Hepatic stellate cell (primary cell): ENCODE measurements at regions not wholly inside any gene's neighbourhood (a gene's known extent, or its start where the extent isn't known, plus 50 kb on each side); places are given as distances from the start of the nearest gene placed in this dataset.
"Not testable (repeated sequence)": the region's sequence is repeated elsewhere in the genome, so short reads cannot be mapped to it uniquely, and the experiment has no call there.

Experiments
- DNase-seq: peaks from one replicate; pipeline ENCODE4 v3.0.0; 2011; ENCODE audit warnings: low spot score

- DNase-seq, result no peak
Measured at GRCh38 chr13:110044551-110045111, 258.2 kb upstream of the IRS2 start.

DNA sequence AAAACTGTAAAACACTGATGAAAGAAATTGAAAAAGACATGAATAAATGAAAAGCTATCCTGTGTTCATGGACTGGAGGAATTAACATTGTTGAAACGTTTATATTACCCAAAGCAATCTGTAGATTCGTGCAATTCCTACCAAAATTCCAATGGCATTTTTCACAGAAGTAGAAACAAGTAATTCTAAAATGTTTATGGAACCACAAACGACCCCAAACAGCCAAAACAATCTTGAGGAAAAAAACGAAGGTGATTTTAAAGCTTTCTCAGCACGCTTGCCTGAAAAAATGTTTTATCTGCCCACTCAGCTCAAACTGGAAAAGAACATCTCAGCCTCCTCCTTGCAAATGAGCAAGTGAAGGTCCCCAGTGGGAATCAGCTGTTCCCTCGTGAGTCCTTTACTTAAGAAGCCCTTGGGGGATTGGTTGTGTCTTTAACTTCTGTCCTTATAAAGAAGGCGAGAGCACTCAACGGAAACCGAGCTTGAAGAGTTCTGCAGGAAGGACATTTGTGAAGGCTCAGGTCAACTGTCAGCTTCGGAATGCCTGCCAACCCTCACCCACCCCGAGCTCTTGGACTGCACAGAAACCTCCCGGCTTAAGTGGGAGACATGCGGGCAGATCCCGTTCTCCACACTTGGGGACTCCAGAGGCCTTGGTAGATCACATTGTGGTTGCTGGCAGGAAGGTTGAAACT lies 256.0 kb upstream of the IRS2 start:
- peak; percentile 25 for DNase-seq

DNA sequence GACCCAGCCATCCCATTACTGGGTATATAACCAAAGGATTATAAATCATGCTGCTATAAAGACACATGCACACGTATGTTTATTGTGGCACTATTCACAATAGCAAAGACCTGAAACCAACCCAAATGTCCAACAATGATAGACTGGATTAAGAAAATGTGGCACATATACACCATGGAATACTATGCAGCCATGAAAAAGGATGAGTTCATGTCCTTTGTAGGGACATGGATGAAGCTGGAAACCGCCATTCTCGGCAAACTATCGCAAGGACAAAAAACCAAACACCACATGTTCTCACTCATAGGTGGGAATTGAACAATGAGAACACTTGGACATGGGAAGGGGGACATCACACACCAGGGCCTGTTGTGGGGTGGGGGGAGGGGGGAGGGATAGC lies 255.3 kb upstream of the IRS2 start:
- DNase-seq, result not testable (repeated sequence)

DNA sequence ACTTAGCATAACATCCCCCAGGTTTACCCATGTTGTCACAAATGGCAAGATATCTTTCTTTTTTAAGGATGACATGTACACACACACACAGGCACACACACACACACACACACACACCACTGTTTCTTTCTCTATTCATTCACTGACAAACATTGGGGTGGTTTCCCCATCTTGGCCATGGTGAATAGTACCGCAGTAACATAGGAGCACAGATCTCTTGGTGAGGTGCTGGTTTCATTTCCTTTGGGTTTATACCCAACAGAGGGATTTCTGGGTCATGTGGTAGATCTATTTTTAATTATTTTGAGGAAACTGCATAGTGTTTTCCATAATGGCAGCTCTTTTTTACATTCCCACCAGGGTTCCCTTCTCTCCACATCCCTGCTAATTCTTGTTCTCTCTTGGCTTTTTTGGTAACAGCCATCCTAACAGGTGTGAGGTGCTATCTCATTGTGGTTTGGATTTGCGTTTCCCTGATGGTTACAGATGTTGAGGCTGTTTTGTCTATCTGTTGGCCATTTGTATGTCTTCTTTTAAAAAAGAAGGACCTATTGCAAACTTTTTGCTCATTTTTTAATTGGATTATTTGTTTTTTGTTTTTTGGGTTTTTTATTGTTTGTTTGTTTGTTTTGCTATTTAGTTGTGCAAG lies 251.7 kb upstream of the IRS2 start:
- no peak for DNase-seq

GRCh38 chr13:110036060-110036459 lies 249.7 kb upstream of the IRS2 start:
- no peak for DNase-seq

- DNase-seq, result no peak
Measured at GRCh38 chr13:110034031-110034549, 247.7 kb upstream of the IRS2 start.

DNA sequence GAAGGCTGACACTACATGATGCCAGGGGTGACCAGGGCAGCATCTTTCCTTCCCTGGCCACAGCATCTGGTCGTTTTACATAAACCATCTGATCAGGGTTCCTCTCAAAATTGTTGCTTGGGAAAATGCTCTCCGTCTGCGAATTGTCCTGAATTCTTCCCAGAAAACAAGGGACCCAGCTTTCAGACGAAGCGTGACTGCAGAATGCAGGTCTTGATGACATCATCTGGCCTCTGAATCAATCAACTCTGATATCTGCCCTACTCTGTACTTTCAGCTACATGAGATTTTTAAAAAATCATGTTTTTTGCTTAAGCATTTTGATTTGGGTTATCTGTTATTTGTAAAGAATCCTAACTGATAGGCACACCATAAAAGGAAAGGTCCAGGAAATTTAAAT lies 246.6 kb upstream of the IRS2 start:
- DNase-seq, result no peak

- no peak for DNase-seq
Measured at GRCh38 chr13:110030394-110030928, 244.1 kb upstream of the IRS2 start.

- DNase-seq, result no peak
Measured at GRCh38 chr13:110028838-110029621, 242.6 kb upstream of the IRS2 start.

- no peak for DNase-seq
Measured at GRCh38 chr13:110028311-110028710, 241.9 kb upstream of the IRS2 start.

DNA sequence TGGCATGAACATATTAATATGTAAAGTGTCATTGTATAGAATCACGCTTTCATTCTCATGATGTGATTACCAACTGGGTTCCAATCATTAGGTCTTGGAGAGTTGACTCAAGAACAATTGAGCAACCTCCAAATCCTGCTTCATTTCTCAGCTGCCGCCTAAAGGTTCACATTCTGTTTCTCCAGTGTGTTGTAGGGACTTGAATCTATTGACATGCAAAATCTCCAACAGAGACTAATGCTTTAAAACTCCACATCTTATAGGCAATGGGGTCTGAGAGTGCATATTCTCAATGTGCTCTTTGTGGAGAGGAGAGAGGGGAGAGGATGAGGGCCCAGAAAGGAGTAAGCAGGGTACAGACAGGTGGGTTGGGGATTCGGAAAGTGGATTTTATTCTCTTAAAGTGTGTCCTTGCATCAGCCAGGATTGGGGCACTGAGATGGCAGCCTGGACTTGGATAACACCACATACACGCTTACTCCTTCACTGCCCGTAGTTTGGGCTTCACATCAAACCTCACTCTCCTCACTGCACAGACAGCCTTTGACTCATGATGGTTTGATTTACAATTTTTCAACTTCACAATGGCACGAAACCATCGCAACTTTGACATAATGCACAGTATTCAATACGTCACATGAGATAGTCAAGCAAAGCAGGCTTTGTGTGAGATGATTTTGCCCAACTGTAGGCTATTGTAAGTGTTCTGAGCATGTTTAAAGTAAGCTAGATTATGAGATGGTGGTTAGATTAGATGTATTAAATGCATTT lies 241.3 kb upstream of the IRS2 start:
- no peak for DNase-seq

GRCh38 chr13:110024645-110024980 lies 238.2 kb upstream of the IRS2 start:
- DNase-seq, result peak; percentile 15

GRCh38 chr13:110023729-110024644 lies 237.6 kb upstream of the IRS2 start:
- peak; percentile 54 for DNase-seq

DNA sequence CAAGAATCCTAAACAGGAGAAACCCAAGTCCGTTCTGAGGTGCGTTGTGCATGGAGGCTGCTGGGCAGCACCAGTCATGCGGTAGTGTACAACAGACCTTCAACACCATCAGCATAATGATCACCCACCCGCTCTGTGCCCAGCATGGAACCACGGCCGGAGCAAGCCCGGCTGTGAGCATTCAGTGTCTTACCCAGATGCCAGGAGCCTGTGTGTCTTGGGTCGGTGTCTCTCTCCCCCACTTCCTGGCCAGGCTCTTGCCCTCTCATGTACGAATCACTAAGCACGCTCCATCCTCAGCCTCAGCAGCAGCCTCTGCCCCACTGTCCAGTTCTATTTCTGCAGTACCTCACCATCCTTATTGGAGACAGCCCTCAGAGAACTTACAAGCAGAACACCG lies 231.6 kb upstream of the IRS2 start:
- no peak for DNase-seq

DNA sequence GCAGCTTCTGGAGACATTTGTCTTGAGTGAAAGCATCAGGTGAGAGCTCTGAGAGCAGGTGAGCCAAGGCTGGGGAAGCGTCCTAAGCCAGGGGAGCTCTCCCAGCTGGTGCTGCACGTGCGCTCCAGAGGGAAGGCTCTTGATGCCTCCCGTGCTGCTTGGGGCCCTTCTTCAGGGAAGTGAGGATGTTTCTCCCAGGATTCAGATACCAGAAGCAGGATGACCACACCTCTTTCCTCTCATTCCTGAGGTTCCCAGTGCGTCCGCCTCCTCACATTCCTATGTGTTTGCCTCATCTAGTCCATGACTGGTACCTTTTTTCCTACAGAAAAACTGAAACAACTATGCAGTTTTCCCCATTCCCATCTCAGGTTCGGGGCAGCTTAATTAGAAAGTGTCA lies 231.0 kb upstream of the IRS2 start:
- DNase-seq, result peak; percentile 80

DNA sequence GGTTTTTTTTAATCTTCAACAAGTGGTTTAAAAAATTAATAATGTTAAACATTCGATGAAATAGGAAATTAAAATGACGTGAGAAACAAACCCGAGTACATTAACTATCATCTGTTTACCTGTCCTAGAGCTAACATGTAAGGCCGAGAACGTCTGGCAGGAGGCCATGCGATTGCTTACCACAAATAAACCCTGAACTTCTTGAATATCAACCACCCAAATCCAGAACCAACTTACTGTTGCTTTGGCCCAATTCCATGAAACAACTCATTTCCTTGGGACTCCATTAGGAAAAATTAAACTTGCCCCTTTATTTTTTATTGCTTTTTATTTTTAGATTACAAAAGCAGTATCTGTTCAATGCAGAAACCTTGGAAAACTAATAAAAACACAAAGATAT lies 228.9 kb upstream of the IRS2 start:
- no peak for DNase-seq

DNA sequence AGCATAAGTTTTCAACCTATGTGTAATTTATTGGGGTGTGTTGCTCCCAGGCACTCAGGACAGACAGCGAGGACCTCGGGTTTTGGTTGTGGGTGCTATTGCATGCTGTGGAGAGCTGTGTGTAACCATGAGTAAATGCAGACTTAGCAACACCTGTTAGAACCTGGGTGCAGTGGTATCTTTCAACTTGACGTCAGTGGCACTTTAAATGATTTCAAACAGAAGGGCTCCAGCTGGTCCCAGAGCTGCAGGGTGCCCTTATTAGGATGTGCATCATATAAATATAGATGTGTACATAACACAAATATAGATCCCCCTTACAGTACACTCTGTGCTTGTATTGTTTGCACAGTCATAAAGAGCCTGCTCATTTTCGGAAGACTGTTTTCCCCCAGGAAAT lies 228.3 kb upstream of the IRS2 start:
- DNase-seq, result no peak

DNA sequence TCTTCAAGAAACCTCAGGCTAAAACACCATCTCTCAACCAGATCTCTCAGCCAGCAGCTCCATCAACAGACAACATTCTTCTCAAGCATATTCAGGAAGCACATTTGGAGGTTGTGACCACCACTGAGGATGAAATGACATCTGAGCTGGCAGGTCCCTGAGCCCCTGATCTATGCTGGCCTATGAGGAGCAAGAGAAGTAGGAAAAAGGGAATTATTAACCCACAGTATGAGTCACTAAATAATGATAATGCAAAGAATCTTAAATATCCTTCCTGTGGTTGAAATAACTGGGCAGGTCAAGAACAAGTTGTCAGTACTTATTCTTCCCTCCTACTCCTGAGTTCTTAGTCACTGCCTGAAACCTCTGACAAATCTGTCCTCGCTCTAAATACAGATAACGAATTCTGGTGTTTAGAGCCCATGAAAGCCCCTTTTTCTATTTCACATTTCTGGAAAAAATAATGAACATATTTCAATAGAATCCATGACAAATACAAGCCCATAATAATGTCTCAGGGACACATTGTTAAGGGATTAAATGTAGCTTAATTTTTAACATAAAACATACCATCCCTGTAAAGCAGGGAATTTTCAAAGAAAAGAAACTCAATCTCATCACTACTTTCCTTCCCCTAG lies 225.8 kb upstream of the IRS2 start:
- DNase-seq, result peak; percentile 54

DNA sequence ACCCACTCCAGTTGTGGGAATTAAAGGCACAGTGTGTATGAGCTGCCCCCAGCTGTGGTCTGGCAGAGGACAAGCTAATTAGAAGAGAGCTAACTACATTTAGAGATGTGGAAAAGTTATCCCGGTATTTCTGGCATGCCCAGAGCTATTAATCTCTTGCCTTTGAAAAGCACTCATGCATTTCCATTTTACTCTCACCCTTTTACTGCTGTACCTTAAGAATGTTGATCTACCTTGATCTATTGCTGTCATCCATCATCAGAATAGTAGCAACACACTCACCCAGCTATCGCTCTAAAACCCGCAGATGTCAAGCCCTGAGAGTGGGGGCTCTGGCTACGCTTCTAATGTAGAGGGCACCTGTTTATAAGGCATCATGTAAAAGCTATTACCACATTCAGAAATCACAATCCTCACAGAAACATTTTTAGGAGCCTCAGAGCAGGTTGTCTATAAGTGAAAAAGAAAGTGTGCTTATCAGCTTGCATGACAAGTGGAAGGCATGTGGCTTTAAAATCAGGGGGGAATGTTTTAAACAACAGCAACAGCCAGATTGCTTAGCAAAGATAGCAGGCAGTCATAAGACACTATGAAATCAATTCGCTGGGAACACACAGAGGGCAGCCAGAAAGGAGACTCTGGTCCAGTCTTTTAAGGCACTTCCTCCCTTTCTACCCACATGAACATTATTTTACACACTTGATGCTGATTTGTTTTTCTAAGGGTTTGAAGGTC lies 224.2 kb upstream of the IRS2 start:
- DNase-seq, result no peak
